ENCODE measurements at regions not wholly inside any gene's neighbourhood (a gene's known extent, or its start where the extent isn't known, plus 50 kb on each side); places are given as distances from the start of the nearest gene placed in this dataset.
"Not testable (repeated sequence)": the region's sequence is repeated elsewhere in the genome, so short reads cannot be mapped to it uniquely, and the experiment has no call there.

DNA sequence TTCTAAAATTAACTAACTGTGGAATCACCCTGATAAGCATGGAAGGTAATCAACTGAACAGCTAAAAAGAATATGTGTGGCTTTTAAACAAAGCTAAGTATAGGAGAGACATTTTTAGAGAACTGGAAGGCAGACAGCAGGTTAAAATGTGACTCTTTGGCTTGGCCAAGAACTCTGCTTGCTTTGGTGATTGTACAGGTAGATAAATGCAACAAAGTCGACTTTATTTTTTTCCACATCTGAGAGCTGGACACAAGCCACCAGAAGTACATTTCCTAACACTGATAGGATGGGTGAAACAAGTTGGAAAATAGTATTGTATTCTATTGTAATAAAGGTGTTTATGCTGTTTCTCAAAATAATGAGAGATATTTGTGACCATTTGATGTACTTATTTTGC, 84.1 kb downstream of the RBMX2 start:
- H3K9ac ChIP-seq (ENCODE audit: low read depth, low read length, poor library complexity, severe bottlenecking) = no peak overlapping the region
- no peaks in the 10 kb centered on the region for H3K27me3 ChIP-seq (ENCODE audit: insufficient read depth, low read length, poor library complexity, severe bottlenecking)
- H3K36me3 ChIP-seq (ENCODE audit: insufficient read depth, low read length) = no peaks in the 10 kb centered on the region
- no peaks in the 10 kb centered on the region for H3F3A ChIP-seq (ENCODE audit: low read depth)
- no peaks in the 10 kb centered on the region for H3K9me3 ChIP-seq (ENCODE audit: insufficient read depth, low read depth, low read length)
- no peaks in the 10 kb centered on the region for H3K79me2 ChIP-seq (ENCODE audit: insufficient read depth, low read length)
- no peaks in the 10 kb centered on the region for H4K20me1 ChIP-seq (ENCODE audit: insufficient read depth, low read length, poor library complexity, severe bottlenecking)
- no peak overlapping the region for H2AFZ ChIP-seq (ENCODE audit: low read length)
- H3K4me1 ChIP-seq (ENCODE audit: insufficient read depth, low read length, poor library complexity, severe bottlenecking) = no peaks in the 10 kb centered on the region
- TF ChIP-seq EZH2phosphoT487 (IDR thresholded peaks at IDR 0.05; ENCODE audit: borderline replicate concordance) (no peak), CTCF (conservative IDR thresholded peaks at IDR 0.05; ENCODE audit: low read length) (no peak)
- H3K4me3 ChIP-seq (ENCODE audit: low read length, poor library complexity, severe bottlenecking) = no peak overlapping the region
- H3K4me2 ChIP-seq (ENCODE audit: low read depth, low read length, poor library complexity, severe bottlenecking) = no peak overlapping the region
- H3K9me2 ChIP-seq (replicated peaks; ENCODE audit: low read depth, low read length) = no peaks in the 10 kb centered on the region

DNA sequence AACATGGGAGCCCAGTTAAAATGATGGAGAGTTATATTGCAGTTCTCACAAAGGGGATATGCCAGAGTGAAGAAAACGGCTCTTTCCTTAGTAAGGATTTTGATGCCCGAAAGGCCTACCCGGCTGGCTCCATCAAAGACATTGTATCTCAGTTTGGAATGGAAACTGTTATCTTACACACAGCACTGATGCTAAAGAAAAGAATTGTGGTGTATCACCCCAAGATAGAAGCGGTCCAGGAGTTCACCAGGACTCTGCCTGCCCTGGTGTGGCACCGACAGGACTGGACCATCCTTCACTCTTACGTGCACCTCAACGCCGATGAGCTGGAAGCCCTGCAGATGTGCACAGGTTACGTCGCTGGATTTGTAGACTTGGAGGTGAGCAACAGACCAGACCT, 93.7 kb downstream of the RBMX2 start:
- not testable (repeated sequence) for H2AFZ ChIP-seq (ENCODE audit: low read length); H3K4me3 ChIP-seq (ENCODE audit: low read length, poor library complexity, severe bottlenecking); H3K36me3 ChIP-seq (ENCODE audit: insufficient read depth, low read length); H3K4me1 ChIP-seq (ENCODE audit: insufficient read depth, low read length, poor library complexity, severe bottlenecking); H3K4me2 ChIP-seq (ENCODE audit: low read depth, low read length, poor library complexity, severe bottlenecking); H3K27me3 ChIP-seq (ENCODE audit: insufficient read depth, low read length, poor library complexity, severe bottlenecking); H3K9me2 ChIP-seq (replicated peaks; ENCODE audit: low read depth, low read length); H3K9ac ChIP-seq (ENCODE audit: low read depth, low read length, poor library complexity, severe bottlenecking); H3F3A ChIP-seq (ENCODE audit: low read depth); H4K20me1 ChIP-seq (ENCODE audit: insufficient read depth, low read length, poor library complexity, severe bottlenecking); H3K9me3 ChIP-seq (ENCODE audit: insufficient read depth, low read depth, low read length); H3K79me2 ChIP-seq (ENCODE audit: insufficient read depth, low read length)

DNA sequence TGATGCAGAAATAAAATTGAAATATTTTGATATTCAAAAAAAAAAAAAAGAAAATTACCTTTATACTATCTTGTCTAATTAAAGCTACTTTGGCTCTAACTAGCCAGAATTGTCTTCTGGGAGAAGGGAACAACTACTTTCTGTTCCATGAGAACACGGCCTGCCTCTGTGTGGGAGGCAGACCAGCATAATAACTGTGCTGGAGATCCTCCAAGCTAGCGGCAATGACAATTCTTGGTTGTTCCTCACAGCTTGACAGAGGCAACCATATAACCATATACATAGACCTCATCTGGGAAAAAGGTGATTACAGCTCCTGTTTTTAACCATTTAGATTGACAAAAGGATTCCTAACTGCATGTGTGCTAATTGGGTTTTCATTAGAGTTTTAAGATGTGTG, 95.7 kb downstream of the RBMX2 start:
- Histone ChIP-seq H3F3A (ENCODE audit: low read depth) (no peaks in the 10 kb centered on the region), H2AFZ (ENCODE audit: low read length) (no peak overlapping the region), H3K79me2 (ENCODE audit: insufficient read depth, low read length) (no peaks in the 10 kb centered on the region), H4K20me1 (ENCODE audit: insufficient read depth, low read length, poor library complexity, severe bottlenecking) (no peaks in the 10 kb centered on the region), H3K4me2 (ENCODE audit: low read depth, low read length, poor library complexity, severe bottlenecking) (no peak overlapping the region), H3K4me1 (ENCODE audit: insufficient read depth, low read length, poor library complexity, severe bottlenecking) (no peaks in the 10 kb centered on the region), H3K9me2 (replicated peaks; ENCODE audit: low read depth, low read length) (no peaks in the 10 kb centered on the region), H3K4me3 (ENCODE audit: low read length, poor library complexity, severe bottlenecking) (no peak overlapping the region), H3K36me3 (ENCODE audit: insufficient read depth, low read length) (no peaks in the 10 kb centered on the region), H3K27me3 (ENCODE audit: insufficient read depth, low read length, poor library complexity, severe bottlenecking) (no peaks in the 10 kb centered on the region), H3K9me3 (ENCODE audit: insufficient read depth, low read depth, low read length) (no peaks in the 10 kb centered on the region), H3K9ac (ENCODE audit: low read depth, low read length, poor library complexity, severe bottlenecking) (no peak overlapping the region)
- TF ChIP-seq CTCF (conservative IDR thresholded peaks at IDR 0.05; ENCODE audit: low read length) (no peak), EZH2phosphoT487 (IDR thresholded peaks at IDR 0.05; ENCODE audit: borderline replicate concordance) (no peak)

DNA sequence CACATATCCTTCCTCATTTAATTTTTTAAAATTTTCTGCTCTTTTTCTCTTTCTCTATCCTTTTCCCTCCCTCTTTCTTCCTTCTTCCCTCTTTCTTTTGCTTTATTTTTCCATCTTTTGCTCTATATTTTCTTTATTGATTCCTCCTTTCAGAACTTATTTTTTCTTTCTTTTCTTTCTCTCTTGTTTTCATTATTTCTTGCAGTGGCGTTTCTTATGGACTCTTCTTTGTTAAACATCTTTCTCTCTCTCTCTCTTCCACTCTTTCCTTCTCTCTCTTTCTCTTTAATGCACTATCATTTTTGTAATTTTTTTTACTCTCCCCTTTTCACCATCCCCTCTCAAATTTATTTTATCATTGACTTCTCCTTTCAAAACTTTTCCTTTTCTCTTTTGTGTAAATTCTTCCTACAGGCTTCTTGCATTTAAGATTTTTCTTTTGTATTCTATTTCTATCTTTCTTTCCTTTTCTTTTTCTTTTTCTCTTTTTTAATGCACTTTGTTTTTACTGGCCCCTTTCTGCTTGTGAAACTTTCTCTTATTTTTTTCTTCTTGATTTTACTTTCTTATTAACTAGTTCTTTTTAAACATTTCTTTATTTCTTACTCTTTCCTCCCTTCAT, 97.0 kb downstream of the RBMX2 start:
- no peak for TF ChIP-seq CTCF (conservative IDR thresholded peaks at IDR 0.05; ENCODE audit: low read length)
- TF ChIP-seq EZH2phosphoT487 (IDR thresholded peaks at IDR 0.05; ENCODE audit: borderline replicate concordance) = no peak

More for the DNA sequence above, 97.0 kb downstream of the RBMX2 start:
- Histone ChIP-seq H3K79me2 (ENCODE audit: insufficient read depth, low read length) (no peaks in the 10 kb centered on the region), H3K27me3 (ENCODE audit: insufficient read depth, low read length, poor library complexity, severe bottlenecking) (no peaks in the 10 kb centered on the region), H2AFZ (ENCODE audit: low read length) (no peak overlapping the region), H3K9ac (ENCODE audit: low read depth, low read length, poor library complexity, severe bottlenecking) (no peak overlapping the region), H3K4me3 (ENCODE audit: low read length, poor library complexity, severe bottlenecking) (no peak overlapping the region), H3K9me2 (replicated peaks; ENCODE audit: low read depth, low read length) (no peaks in the 10 kb centered on the region), H3K9me3 (ENCODE audit: insufficient read depth, low read depth, low read length) (no peaks in the 10 kb centered on the region), H3K36me3 (ENCODE audit: insufficient read depth, low read length) (no peaks in the 10 kb centered on the region), H3F3A (ENCODE audit: low read depth) (no peaks in the 10 kb centered on the region), H3K4me2 (ENCODE audit: low read depth, low read length, poor library complexity, severe bottlenecking) (no peak overlapping the region), H4K20me1 (ENCODE audit: insufficient read depth, low read length, poor library complexity, severe bottlenecking) (no peaks in the 10 kb centered on the region), H3K4me1 (ENCODE audit: insufficient read depth, low read length, poor library complexity, severe bottlenecking) (no peaks in the 10 kb centered on the region)
